HFFc6 (cell line): ENCODE measurements at regions not wholly inside any gene's neighbourhood (a gene's known extent, or its start where the extent isn't known, plus 50 kb on each side); places are given as distances from the start of the nearest gene placed in this dataset.
A peak's percentile ranks its signal among the peaks of the same experiment; 100 is the strongest.

Experiments
- DNase-seq: peaks from one replicate; pipeline ENCODE4 v3.0.0-alpha.2; 2018
- H3K27ac Mint-ChIP-seq: 2 replicates; pipeline ENCODE4 v1.8.0; 2020; ENCODE audit warnings: mild to moderate bottlenecking, mixed read lengths
- H3K27me3 Mint-ChIP-seq: 2 replicates; pipeline ENCODE4 v1.8.0; 2021; ENCODE audit warnings: mild to moderate bottlenecking, moderate library complexity, mixed read lengths; ENCODE audit not compliant: insufficient read depth
- H3K36me3 Mint-ChIP-seq: 2 replicates; pipeline ENCODE4 v1.8.0; 2021; ENCODE audit warnings: low read depth, mixed read lengths
- H3K4me1 Mint-ChIP-seq: 2 replicates; pipeline ENCODE4 v1.8.0; 2020; ENCODE audit warnings: low read depth, mixed read lengths
- H3K4me3 Mint-ChIP-seq: 2 replicates; pipeline ENCODE4 v1.8.0; 2020; ENCODE audit warnings: mild to moderate bottlenecking, moderate library complexity, mixed read lengths
- H3K9me3 Mint-ChIP-seq: 2 replicates; pipeline ENCODE4 v1.8.0; 2020; ENCODE audit warnings: mild to moderate bottlenecking, mixed read lengths
- TF ChIP-seq, protein P1 (sequence below): fragments of 200-600 bp; sonication (generic); IDR thresholded peaks from 2 replicates; pipeline ENCODE4 v1.5.0; 2021; ENCODE audit warnings: antibody characterized with exemption, mild to moderate bottlenecking

DNA sequence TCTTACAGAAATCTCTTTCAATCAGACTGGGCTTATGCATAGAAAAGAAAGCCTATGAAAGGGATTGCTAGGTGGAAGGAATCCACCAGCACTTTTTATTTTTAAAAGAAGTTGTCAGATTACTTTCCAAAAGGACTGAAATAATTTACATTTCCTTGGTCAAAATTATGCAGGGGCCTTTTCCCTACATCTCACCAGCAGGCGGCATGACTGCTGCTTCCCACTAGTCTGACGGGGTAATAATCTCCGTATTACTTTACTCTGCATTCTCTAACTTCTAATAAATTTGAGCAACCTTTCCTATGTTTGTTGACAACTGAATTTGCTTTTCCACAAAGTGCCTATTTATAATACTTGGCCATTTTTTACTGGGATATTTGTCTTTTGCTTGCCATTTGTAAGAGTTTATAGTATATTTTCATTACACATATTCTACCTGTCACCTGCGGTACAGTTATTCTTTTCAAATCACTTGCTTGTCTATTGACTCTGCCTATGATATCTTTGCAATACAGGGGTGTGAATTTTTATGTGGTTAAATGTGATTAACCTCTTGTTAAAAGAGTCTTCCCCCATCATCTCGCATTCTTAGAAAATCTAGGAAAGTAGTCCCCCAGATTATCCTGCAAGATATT lies 51.9 kb upstream of the USP47 start:
- peak; percentile 15 for DNase-seq
- Mint-ChIP-seq H3K9me3 (no peaks in the 10 kb centered on the region), H3K4me1 (peaks cover 5% of the 10 kb centered on the region; the same call in 1 of the 2 replicates), H3K4me3 (no peak overlapping the region), H3K36me3 (no peaks in the 10 kb centered on the region), H3K27ac (no peak overlapping the region), H3K27me3 (peaks cover 4% of the 10 kb centered on the region; the same call in 1 of the 2 replicates)
- TF ChIP-seq, protein P1, sequence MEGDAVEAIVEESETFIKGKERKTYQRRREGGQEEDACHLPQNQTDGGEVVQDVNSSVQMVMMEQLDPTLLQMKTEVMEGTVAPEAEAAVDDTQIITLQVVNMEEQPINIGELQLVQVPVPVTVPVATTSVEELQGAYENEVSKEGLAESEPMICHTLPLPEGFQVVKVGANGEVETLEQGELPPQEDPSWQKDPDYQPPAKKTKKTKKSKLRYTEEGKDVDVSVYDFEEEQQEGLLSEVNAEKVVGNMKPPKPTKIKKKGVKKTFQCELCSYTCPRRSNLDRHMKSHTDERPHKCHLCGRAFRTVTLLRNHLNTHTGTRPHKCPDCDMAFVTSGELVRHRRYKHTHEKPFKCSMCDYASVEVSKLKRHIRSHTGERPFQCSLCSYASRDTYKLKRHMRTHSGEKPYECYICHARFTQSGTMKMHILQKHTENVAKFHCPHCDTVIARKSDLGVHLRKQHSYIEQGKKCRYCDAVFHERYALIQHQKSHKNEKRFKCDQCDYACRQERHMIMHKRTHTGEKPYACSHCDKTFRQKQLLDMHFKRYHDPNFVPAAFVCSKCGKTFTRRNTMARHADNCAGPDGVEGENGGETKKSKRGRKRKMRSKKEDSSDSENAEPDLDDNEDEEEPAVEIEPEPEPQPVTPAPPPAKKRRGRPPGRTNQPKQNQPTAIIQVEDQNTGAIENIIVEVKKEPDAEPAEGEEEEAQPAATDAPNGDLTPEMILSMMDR, result peak; percentile 81

DNA sequence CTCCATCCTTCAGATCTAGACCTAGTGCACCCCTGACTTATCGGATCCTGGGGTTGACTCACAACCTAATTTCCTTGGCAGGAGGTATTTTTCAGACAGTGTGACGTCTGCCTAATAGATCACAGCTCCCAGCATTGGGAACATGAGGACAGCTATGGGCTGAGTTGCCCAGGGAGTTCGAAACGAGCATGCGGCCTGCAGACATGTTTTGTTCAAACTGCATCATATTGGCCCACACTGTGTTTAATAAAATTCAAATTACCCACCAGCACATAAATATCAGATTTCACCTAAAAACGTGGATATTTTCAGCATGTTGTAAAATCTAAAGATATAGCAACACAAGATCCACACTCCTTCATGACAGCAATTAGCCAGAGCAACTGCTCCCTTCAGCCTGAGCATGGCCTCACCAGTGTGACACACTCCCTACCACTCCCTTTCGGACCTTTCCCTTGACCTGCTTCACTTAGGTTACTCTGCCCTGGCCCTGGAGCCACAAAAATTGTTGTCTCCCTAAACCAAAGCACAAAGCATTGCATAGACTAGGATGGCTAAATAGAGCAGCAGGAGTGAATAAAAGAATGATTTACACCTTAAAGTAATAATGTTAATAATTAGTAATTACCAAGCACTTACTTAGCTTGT lies 53.6 kb upstream of the USP47 start:
- TF ChIP-seq, protein P1, result peak; percentile 49
- H3K36me3 Mint-ChIP-seq, result no peaks in the 10 kb centered on the region
- no peaks in the 10 kb centered on the region for H3K9me3 Mint-ChIP-seq
- H3K4me3 Mint-ChIP-seq, result no peak overlapping the region
- no peak overlapping the region for H3K27ac Mint-ChIP-seq
- 0 out of 2 replicates have a peak, but pooled peaks cover 2% of the 10 kb centered on the region for H3K27me3 Mint-ChIP-seq
- peaks cover 5% of the 10 kb centered on the region; the same call in 1 of the 2 replicates for H3K4me1 Mint-ChIP-seq
- DNase-seq, result no peak

DNA sequence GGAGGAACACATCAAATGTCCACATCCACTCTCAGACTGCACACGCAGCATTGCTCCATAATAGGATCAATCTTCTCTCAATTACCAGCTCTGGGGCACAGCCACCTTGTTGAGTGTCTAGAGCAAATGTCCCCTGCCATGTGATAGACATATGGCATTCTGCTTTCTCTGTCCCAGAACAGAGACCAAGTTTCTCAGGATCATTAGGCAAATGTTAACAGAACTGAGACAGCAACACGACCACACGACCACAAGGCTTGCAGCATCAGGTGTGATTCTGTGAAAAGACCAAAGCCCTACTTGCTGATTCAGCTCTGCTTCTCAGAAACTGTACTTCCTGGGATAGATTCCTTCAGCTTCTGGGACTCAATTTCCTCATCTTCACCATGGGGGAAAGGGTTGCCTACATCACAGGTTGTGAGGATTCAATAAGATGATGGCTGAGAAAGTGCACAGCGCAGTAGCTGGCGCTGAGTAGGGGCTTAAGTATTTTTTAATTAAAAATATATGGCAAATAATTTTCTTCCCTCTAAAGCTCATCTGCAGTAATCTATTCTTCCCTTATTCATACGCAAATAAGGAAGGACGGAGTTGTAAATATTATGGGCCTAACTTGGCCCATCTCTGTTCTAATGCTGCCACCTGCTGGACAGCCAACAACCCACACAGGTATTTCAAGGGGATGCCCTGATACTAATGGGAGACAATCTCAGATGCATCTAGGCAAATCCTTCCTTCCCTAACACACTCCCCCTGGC lies 54.3 kb upstream of the USP47 start:
- H3K27ac Mint-ChIP-seq, result no peak overlapping the region
- peaks cover 5% of the 10 kb centered on the region; the same call in 1 of the 2 replicates for H3K27me3 Mint-ChIP-seq
- H3K36me3 Mint-ChIP-seq, result no peaks in the 10 kb centered on the region
- no peaks in the 10 kb centered on the region for H3K9me3 Mint-ChIP-seq
- TF ChIP-seq, protein P1, result peak; percentile 95
- H3K4me1 Mint-ChIP-seq, result peaks cover 5% of the 10 kb centered on the region; the same call in 1 of the 2 replicates
- DNase-seq, result peak; percentile 52
- no peak overlapping the region for H3K4me3 Mint-ChIP-seq

DNA sequence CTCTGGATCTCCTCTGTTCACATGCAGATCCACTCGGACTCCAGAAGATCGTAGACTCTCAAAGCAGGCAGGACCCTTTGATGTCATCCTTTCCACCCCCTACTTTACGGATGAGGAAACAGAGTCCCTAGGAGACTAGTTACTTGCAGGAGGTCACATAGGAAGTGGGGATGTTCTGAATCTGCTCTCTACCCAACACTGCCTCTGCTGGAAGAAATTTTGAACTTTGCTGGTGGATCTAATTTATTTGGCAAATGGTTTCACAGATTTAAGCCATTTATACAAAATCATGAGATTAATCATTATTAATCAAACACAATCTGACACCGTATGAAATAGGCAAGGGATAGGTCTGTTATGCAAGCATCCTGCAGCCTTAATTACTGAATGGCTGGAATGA lies 55.0 kb upstream of the USP47 start:
- Mint-ChIP-seq H3K4me1 (peaks cover 5% of the 10 kb centered on the region; the same call in 1 of the 2 replicates), H3K36me3 (no peaks in the 10 kb centered on the region), H3K4me3 (no peak overlapping the region), H3K27me3 (peaks cover 11% of the 10 kb centered on the region; the same call in 1 of the 2 replicates), H3K27ac (no peak overlapping the region), H3K9me3 (no peaks in the 10 kb centered on the region)
- peak; percentile 34 for DNase-seq
- TF ChIP-seq, protein P1, result peak; percentile 78

DNA sequence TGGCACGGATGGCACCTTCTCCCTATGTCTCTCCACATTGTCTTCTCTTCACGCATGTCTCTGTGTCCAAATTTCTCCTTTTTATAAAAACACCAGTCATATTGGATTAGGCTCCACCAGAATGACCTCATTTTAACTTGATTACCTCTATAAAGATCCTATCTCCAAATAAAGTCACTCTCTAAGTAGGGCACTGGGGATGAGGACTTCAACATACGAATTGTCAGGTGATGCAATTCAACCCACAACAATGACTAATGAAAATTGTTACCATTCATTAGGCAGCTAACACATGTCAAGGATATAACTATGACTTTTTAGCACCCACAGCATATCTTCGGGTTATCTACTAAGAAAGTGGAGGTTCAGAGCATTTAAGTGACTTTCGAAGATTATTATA lies 55.5 kb upstream of the USP47 start:
- no peaks in the 10 kb centered on the region for H3K9me3 Mint-ChIP-seq
- no peak overlapping the region for H3K4me3 Mint-ChIP-seq
- H3K27ac Mint-ChIP-seq, result no peak overlapping the region
- H3K4me1 Mint-ChIP-seq, result peaks cover 5% of the 10 kb centered on the region; the same call in 1 of the 2 replicates
- TF ChIP-seq, protein P1, result no peak
- no peak for DNase-seq
- no peaks in the 10 kb centered on the region for H3K36me3 Mint-ChIP-seq
- peaks cover 16% of the 10 kb centered on the region for H3K27me3 Mint-ChIP-seq
